DND-41 (cell line): ENCODE measurements at regions not wholly inside any gene's neighbourhood (a gene's known extent, or its start where the extent isn't known, plus 50 kb on each side); places are given as distances from the start of the nearest gene placed in this dataset.

Experiments used
- EZH2 ChIP-seq: IDR thresholded peaks from 3 replicates; pipeline ENCODE4 v1.6.1; 2012; ENCODE audit warnings: borderline replicate concordance, low read depth, mild to moderate bottlenecking, moderate library complexity, low read length, inconsistent platforms; ENCODE audit not compliant: severe bottlenecking
- TF ChIP-seq, protein P1 (sequence below): IDR thresholded peaks from 2 replicates; pipeline ENCODE4 v1.5.1; 2012; ENCODE audit warnings: borderline replicate concordance, low read length, moderate library complexity, mild to moderate bottlenecking; ENCODE audit not compliant: poor library complexity, severe bottlenecking; ENCODE audit errors: extremely low read depth

- TF ChIP-seq, protein P1, sequence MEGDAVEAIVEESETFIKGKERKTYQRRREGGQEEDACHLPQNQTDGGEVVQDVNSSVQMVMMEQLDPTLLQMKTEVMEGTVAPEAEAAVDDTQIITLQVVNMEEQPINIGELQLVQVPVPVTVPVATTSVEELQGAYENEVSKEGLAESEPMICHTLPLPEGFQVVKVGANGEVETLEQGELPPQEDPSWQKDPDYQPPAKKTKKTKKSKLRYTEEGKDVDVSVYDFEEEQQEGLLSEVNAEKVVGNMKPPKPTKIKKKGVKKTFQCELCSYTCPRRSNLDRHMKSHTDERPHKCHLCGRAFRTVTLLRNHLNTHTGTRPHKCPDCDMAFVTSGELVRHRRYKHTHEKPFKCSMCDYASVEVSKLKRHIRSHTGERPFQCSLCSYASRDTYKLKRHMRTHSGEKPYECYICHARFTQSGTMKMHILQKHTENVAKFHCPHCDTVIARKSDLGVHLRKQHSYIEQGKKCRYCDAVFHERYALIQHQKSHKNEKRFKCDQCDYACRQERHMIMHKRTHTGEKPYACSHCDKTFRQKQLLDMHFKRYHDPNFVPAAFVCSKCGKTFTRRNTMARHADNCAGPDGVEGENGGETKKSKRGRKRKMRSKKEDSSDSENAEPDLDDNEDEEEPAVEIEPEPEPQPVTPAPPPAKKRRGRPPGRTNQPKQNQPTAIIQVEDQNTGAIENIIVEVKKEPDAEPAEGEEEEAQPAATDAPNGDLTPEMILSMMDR: no peak
- TF ChIP-seq EZH2: no peak
These were observed 229.4 kb upstream of the MYO3A start for GRCh38 chr10:25704622-25705021.
